NCI-H510A (cell line): ENCODE measurements at regions not wholly inside any gene's neighbourhood (a gene's known extent, or its start where the extent isn't known, plus 50 kb on each side); places are given as distances from the start of the nearest gene placed in this dataset.

Source experiments
- DNase-seq: peaks from one replicate; lab custom pipeline; 2025; lab: John Stamatoyannopoulos, UW

DNA sequence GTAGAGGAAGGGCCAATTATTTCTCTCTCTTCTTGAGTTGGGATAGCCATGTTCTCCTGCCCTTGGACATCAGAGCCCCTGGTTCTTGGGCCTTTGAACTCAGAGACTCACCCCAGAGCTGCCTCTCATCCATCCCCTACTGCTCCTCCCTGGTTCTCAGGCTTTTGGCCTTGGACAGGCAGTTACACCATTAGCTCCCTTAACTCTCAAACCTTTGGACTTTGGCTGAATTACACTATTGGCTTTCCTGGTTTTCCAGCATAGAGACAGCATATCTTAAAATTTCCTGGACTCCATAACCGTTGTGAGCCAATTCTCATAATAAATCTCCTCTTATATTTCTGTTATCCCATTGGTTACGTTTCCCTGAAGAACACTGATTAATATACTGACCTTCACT lies 63.7 kb upstream of the CHL1 start:
- DNase-seq = no peak

GRCh38 chr3:140748-141330 lies 55.7 kb upstream of the CHL1 start:
- no peak for DNase-seq
